GM13977 (cell line): ENCODE measurements at regions not wholly inside any gene's neighbourhood (a gene's known extent, or its start where the extent isn't known, plus 50 kb on each side); places are given as distances from the start of the nearest gene placed in this dataset.

Source experiments
- DNase-seq: peaks from one replicate; pipeline ENCODE4 v3.0.0; 2012; ENCODE audit warnings: low spot score
- in situ Hi-C: fragments of 300-500 bp; cut with MboI; formaldehyde crosslinking; loops from one replicate; pipeline ENCODE4 v1.12.0; 2022; ENCODE audit warnings: low sequenced_read_pairs, low pct_unique_long_range_greater_than_20kb, mixed read lengths, inconsistent platforms; ENCODE audit not compliant: unreplicated experiment
- TF ChIP-seq, protein P1 (sequence below): IDR thresholded peaks from 2 replicates; pipeline ENCODE4 v1.5.1; 2012; ENCODE audit warnings: mild to moderate bottlenecking, control low read depth; ENCODE audit not compliant: insufficient read depth; ENCODE audit errors: extremely low read depth, missing control alignments

GRCh38 chr13:40167327-40167726 lies 499.1 kb downstream of the FOXO1 start:
- no peak for DNase-seq
- in situ Hi-C loops: no loop called here
- TF ChIP-seq, protein P1, sequence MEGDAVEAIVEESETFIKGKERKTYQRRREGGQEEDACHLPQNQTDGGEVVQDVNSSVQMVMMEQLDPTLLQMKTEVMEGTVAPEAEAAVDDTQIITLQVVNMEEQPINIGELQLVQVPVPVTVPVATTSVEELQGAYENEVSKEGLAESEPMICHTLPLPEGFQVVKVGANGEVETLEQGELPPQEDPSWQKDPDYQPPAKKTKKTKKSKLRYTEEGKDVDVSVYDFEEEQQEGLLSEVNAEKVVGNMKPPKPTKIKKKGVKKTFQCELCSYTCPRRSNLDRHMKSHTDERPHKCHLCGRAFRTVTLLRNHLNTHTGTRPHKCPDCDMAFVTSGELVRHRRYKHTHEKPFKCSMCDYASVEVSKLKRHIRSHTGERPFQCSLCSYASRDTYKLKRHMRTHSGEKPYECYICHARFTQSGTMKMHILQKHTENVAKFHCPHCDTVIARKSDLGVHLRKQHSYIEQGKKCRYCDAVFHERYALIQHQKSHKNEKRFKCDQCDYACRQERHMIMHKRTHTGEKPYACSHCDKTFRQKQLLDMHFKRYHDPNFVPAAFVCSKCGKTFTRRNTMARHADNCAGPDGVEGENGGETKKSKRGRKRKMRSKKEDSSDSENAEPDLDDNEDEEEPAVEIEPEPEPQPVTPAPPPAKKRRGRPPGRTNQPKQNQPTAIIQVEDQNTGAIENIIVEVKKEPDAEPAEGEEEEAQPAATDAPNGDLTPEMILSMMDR: no peak

GRCh38 chr13:40168425-40169166 lies 497.8 kb downstream of the FOXO1 start:
- in situ Hi-C loops: no loop called here
- DNase-seq: no peak
- TF ChIP-seq, protein P1: no peak

DNA sequence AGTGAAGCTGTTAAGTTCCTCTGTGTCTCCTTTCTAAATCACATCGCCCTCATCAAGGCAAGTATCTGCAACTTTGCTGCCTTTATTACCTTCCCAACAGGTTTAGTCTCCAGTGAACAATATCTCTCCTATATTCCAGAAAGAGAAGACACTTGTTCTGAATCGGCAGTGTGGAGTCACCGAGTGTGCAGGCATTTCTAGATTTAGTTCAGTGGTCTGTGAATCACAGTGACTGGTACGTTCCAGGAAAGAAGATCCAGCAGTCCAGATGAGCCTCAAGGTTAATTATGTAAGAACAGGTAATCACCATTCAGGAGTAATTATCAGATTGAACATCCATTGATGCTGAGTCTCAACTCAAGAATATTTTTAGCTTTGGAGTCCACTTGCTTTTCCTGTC lies 497.0 kb downstream of the FOXO1 start:
- no peak for DNase-seq
- TF ChIP-seq, protein P1: no peak
- in situ Hi-C loops: no loop called here

- no peak for DNase-seq
- in situ Hi-C loops: no loop called here
- TF ChIP-seq, protein P1: no peak
These were observed 496.4 kb downstream of the FOXO1 start for GRCh38 chr13:40170091-40170490.

GRCh38 chr13:40170982-40171381 lies 495.5 kb downstream of the FOXO1 start:
- in situ Hi-C loops: no loop called here
- TF ChIP-seq, protein P1: no peak
- no peak for DNase-seq

GRCh38 chr13:40171566-40171965 lies 494.9 kb downstream of the FOXO1 start:
- in situ Hi-C loops: no loop called here
- DNase-seq: no peak
- TF ChIP-seq, protein P1: no peak
